ENCODE measurements at regions not wholly inside any gene's neighbourhood (a gene's known extent, or its start where the extent isn't known, plus 50 kb on each side); places are given as distances from the start of the nearest gene placed in this dataset.

DNA sequence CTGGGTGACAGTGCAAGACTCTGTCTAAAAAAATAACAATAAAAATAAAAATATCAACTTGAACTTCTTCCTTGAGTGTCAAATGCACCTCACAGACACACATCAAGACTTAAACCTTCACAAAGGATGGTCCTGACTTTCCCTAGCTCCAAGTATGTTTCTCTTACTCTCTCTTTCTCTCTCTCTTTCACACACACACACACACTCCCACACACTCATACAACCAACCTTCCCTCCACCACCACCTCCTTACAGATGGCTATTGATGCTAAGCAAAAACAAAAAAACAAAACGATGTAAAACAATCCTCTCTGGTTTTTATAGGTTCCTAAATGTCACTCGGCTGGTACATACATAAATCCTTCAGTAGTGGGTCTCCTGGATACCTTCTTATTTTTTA lies 67.4 kb upstream of the ACVR2A start:
- TF ChIP-seq, protein P1, sequence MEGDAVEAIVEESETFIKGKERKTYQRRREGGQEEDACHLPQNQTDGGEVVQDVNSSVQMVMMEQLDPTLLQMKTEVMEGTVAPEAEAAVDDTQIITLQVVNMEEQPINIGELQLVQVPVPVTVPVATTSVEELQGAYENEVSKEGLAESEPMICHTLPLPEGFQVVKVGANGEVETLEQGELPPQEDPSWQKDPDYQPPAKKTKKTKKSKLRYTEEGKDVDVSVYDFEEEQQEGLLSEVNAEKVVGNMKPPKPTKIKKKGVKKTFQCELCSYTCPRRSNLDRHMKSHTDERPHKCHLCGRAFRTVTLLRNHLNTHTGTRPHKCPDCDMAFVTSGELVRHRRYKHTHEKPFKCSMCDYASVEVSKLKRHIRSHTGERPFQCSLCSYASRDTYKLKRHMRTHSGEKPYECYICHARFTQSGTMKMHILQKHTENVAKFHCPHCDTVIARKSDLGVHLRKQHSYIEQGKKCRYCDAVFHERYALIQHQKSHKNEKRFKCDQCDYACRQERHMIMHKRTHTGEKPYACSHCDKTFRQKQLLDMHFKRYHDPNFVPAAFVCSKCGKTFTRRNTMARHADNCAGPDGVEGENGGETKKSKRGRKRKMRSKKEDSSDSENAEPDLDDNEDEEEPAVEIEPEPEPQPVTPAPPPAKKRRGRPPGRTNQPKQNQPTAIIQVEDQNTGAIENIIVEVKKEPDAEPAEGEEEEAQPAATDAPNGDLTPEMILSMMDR (IDR thresholded peaks at IDR 0.05), result no peak
- TF ChIP-seq POLR2A (IDR thresholded peaks at IDR 0.05), result no peak
- no peak for TF ChIP-seq EP300 (IDR thresholded peaks at IDR 0.05)
